Subcutaneous abdominal adipose tissue (tissue), 5 donors: ENCODE measurements at regions not wholly inside any gene's neighbourhood (a gene's known extent, or its start where the extent isn't known, plus 50 kb on each side); places are given as distances from the start of the nearest gene placed in this dataset.

Experiments
- H3K27ac ChIP-seq: one replicate; pipeline ENCODE4 v1.7.0; 2013; ENCODE audit warnings: low read depth, mild to moderate bottlenecking, inconsistent platforms, low read length, moderate library complexity
- H3K27me3 ChIP-seq, 5 donors: one replicate each; pipeline ENCODE4 v1.7.0; 2013; ENCODE audit warnings: low read length in 5 of 5, inconsistent platforms in 1 of 5; ENCODE audit not compliant: control insufficient read depth in 5 of 5, insufficient read depth in 4 of 5
- H3K36me3 ChIP-seq, 5 donors: one replicate each; pipeline ENCODE4 v1.7.0; 2013; ENCODE audit warnings: low read length in 5 of 5; ENCODE audit not compliant: control insufficient read depth in 5 of 5, insufficient read depth in 5 of 5
- H3K4me1 ChIP-seq, 5 donors: one replicate each; pipeline ENCODE4 v1.7.0; 2013; ENCODE audit warnings: low read length in 5 of 5, mild to moderate bottlenecking in 3 of 5, moderate library complexity in 1 of 5; ENCODE audit not compliant: control insufficient read depth in 5 of 5, insufficient read depth in 5 of 5
- H3K4me3 ChIP-seq, 5 donors: one replicate each; pipeline ENCODE4 v1.7.0; 2013; ENCODE audit warnings: low read length in 5 of 5, low read depth in 1 of 5
- H3K9ac ChIP-seq, 5 donors: one replicate each; pipeline ENCODE4 v1.7.0; 2013; ENCODE audit warnings: low read length in 5 of 5, mild to moderate bottlenecking in 4 of 5, moderate library complexity in 3 of 5
- H3K9me3 ChIP-seq, 5 donors: one replicate each; pipeline ENCODE4 v1.7.0; 2013; ENCODE audit warnings: low read length in 5 of 5; ENCODE audit not compliant: control insufficient read depth in 5 of 5
- donor health status: healthy.
- donor health status: healthy.
- donor health status: healthy.
- donor health status: healthy.
- donor health status: healthy.

- Histone ChIP-seq H3K9ac (no peak overlapping the region), H3K27ac (no peak overlapping the region), H3K36me3 (no peaks in the 10 kb centered on the region), H3K9me3 (peaks cover 0 to 16% (median 7%) of the 10 kb centered on the region in 5 donors), H3K4me1 (no peaks in the 10 kb centered on the region), H3K4me3 (no peak overlapping the region), H3K27me3 (no peaks in the 10 kb centered on the region)
Observed at GRCh38 chr7:92982928-92983327, 134.9 kb downstream of the SAMD9 start.

GRCh38 chr7:92976931-92977330 is 140.6 kb upstream of the CDK6 start:
- no peaks in the 10 kb centered on the region for H3K27me3 ChIP-seq
- H3K36me3 ChIP-seq = no peaks in the 10 kb centered on the region
- peaks cover 5 to 46% (median 20%) of the 10 kb centered on the region in 5 donors for H3K9me3 ChIP-seq
- no peak overlapping the region for H3K9ac ChIP-seq
- no peaks in the 10 kb centered on the region for H3K4me1 ChIP-seq
- no peak overlapping the region for H3K27ac ChIP-seq
- H3K4me3 ChIP-seq = no peak overlapping the region

DNA sequence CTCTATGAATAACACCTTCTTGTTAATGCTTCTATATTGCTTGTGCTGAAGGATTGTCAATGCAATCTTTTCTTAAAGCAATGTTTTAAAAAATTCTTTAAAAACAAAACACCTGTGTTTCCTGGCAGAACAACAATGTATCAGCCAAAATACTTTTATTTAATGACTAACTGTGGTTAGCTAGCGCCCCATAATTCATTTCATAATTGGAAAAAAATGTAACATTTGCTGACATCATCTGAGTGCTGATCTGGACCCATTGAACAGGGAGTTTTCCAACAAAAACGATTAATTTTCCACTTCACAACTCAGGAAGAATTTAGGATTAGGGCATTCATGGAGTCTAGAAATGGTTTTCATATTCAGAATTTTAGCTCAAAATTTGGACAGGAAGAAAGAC is 137.6 kb upstream of the CDK6 start:
- Histone ChIP-seq H3K36me3 (no peaks in the 10 kb centered on the region), H3K27ac (no peak overlapping the region), H3K4me1 (no peaks in the 10 kb centered on the region), H3K9me3 (peaks cover 5 to 40% (median 19%) of the 10 kb centered on the region in 5 donors), H3K9ac (no peak overlapping the region), H3K27me3 (no peaks in the 10 kb centered on the region), H3K4me3 (no peak overlapping the region)

- Histone ChIP-seq H3K9ac (no peak overlapping the region), H3K36me3 (no peaks in the 10 kb centered on the region), H3K27me3 (no peaks in the 10 kb centered on the region), H3K4me3 (no peak overlapping the region), H3K9me3 (peaks cover 5 to 33% (median 19%) of the 10 kb centered on the region in 5 donors), H3K27ac (no peak overlapping the region), H3K4me1 (no peaks in the 10 kb centered on the region)
Observed at GRCh38 chr7:92973293-92973731, 136.9 kb upstream of the CDK6 start.

- H3K27me3 ChIP-seq = no peaks in the 10 kb centered on the region
- peaks cover 5 to 25% (median 16%) of the 10 kb centered on the region in 5 donors for H3K9me3 ChIP-seq
- no peak overlapping the region for H3K4me3 ChIP-seq
- no peak overlapping the region for H3K27ac ChIP-seq
- no peak overlapping the region for H3K9ac ChIP-seq
- H3K36me3 ChIP-seq = no peaks in the 10 kb centered on the region
- H3K4me1 ChIP-seq = no peaks in the 10 kb centered on the region
Observed at GRCh38 chr7:92972441-92972840, 136.1 kb upstream of the CDK6 start.

DNA sequence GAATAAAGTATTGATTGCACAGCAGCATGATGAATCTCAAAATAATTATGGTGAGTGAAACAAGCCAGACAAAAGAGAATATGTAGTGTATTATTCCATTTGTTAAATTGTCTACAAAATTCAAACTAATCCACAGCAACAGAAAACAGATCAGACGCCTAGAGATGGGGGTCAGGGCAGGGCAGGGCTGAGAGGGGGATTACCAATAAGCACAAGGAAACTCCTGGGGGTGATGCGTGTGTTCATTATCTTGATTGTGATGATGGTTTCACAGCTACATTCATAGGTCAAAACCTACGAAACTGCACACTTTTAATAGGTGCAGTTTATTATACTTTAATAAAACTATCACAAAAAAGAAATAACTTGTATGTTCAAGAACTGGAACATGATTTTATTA is 132.7 kb upstream of the CDK6 start:
- Histone ChIP-seq H3K27me3 (no peaks in the 10 kb centered on the region), H3K36me3 (no peaks in the 10 kb centered on the region), H3K27ac (no peak overlapping the region), H3K4me1 (no peaks in the 10 kb centered on the region), H3K4me3 (no peak overlapping the region), H3K9ac (no peak overlapping the region), H3K9me3 (no peaks in the 10 kb centered on the region)

GRCh38 chr7:92968502-92968901 is 132.1 kb upstream of the CDK6 start:
- Histone ChIP-seq H3K27ac (no peak overlapping the region), H3K27me3 (no peaks in the 10 kb centered on the region), H3K36me3 (no peaks in the 10 kb centered on the region), H3K9me3 (no peaks in the 10 kb centered on the region), H3K4me1 (no peaks in the 10 kb centered on the region), H3K4me3 (no peak overlapping the region), H3K9ac (no peak overlapping the region)

DNA sequence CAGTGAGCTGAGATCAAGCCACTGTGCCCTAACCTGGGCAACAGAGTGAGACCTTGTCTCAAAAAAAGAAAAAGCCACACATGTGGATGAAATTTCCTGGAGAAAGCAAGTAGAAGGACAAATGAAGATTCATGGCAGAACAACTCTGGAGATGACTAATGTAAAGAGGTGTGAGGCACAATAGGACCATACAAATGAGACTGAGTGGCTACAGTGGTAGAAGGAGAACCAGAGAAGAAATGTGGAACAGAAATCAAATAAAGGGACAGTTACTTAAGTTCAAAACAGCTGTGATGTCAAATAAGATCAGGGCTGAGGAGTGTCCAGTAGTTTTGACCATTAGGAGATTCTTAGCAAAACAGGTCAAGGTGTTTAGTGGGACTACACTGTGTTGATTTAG is 130.9 kb upstream of the CDK6 start:
- no peaks in the 10 kb centered on the region for H3K9me3 ChIP-seq
- no peaks in the 10 kb centered on the region for H3K36me3 ChIP-seq
- no peak overlapping the region for H3K9ac ChIP-seq
- H3K27ac ChIP-seq = no peak overlapping the region
- no peak overlapping the region for H3K4me3 ChIP-seq
- no peaks in the 10 kb centered on the region for H3K4me1 ChIP-seq
- no peaks in the 10 kb centered on the region for H3K27me3 ChIP-seq

DNA sequence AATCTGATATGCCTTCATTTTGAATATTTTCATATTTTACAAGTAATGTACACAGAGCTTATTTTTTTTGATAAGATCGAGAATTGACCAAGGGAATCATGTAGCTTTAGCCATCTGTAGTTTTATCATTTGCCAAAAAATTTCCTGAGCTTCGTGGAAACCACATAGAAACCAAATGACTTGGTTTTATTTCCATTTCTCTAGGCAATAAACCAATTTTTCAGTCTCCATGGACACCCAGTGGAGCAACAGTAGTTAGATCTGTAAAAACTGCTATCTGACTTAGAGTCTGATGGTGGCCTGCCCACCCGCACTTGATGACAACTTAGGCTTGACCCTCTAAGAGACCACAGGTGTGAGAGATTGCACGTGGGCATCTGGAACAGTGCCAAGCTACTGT is 127.8 kb upstream of the CDK6 start:
- no peak overlapping the region for H3K27ac ChIP-seq

GRCh38 chr7:92963566-92963965 is 127.2 kb upstream of the CDK6 start:
- H3K9ac ChIP-seq = no peak overlapping the region
- no peaks in the 10 kb centered on the region for H3K36me3 ChIP-seq
- no peaks in the 10 kb centered on the region for H3K4me1 ChIP-seq
- H3K27ac ChIP-seq = no peak overlapping the region
- no peaks in the 10 kb centered on the region for H3K9me3 ChIP-seq
- H3K27me3 ChIP-seq = no peaks in the 10 kb centered on the region
- H3K4me3 ChIP-seq = no peak overlapping the region

More for the DNA sequence above, 127.8 kb upstream of the CDK6 start:
- no peak overlapping the region for H3K9ac ChIP-seq
- no peaks in the 10 kb centered on the region for H3K4me1 ChIP-seq
- no peaks in the 10 kb centered on the region for H3K9me3 ChIP-seq
- no peak overlapping the region for H3K4me3 ChIP-seq
- no peaks in the 10 kb centered on the region for H3K27me3 ChIP-seq
- H3K36me3 ChIP-seq = no peaks in the 10 kb centered on the region

GRCh38 chr7:92961961-92962360 is 125.6 kb upstream of the CDK6 start:
- Histone ChIP-seq H3K9ac (no peak overlapping the region), H3K36me3 (no peaks in the 10 kb centered on the region), H3K4me3 (no peak overlapping the region), H3K27me3 (no peaks in the 10 kb centered on the region), H3K27ac (no peak overlapping the region), H3K9me3 (no peaks in the 10 kb centered on the region), H3K4me1 (no peaks in the 10 kb centered on the region)
